Keratinocyte (primary cell): ENCODE measurements at regions not wholly inside any gene's neighbourhood (a gene's known extent, or its start where the extent isn't known, plus 50 kb on each side); places are given as distances from the start of the nearest gene placed in this dataset.

Experiments
- DNase-seq: peaks from one replicate; pipeline ENCODE4 v3.0.0-alpha.2; 2011; ENCODE audit warnings: low read depth, missing footprints, low spot score
- FAIRE-seq: peaks from 2 replicates; lab custom pipeline; 2011; peaks lifted over from hg19 to GRCh38; lab: Jason Lieb, UNC
- H2AFZ ChIP-seq: 2 replicates; pipeline ENCODE4 v1.6.0; 2012; ENCODE audit warnings: low read length, control low read depth, inconsistent platforms; ENCODE audit not compliant: control insufficient read depth
- H3K27ac ChIP-seq: 2 replicates; pipeline ENCODE4 v1.5.1; 2011; ENCODE audit warnings: low read length; ENCODE audit not compliant: control insufficient read depth, insufficient read depth
- H3K27me3 ChIP-seq: 3 replicates; pipeline ENCODE4 v1.6.0; 2011; ENCODE audit warnings: low read length; ENCODE audit not compliant: control insufficient read depth, insufficient read depth; ENCODE audit errors: extremely low read depth
- H3K36me3 ChIP-seq, 2 experiments: 2 replicates in 1 of 2; 3 replicates in 1 of 2; pipeline ENCODE4 v1.5.1; 2011; ENCODE audit warnings: low read length in 2 of 2, mild to moderate bottlenecking in 1 of 2; ENCODE audit not compliant: control insufficient read depth in 2 of 2, insufficient read depth in 2 of 2; ENCODE audit errors: extremely low read depth in 1 of 2
- H3K4me1 ChIP-seq: 3 replicates; pipeline ENCODE4 v1.5.1; 2011; ENCODE audit warnings: low read length; ENCODE audit not compliant: control insufficient read depth, insufficient read depth; ENCODE audit errors: extremely low read depth
- H3K4me2 ChIP-seq: 3 replicates; pipeline ENCODE4 v1.6.0; 2011; ENCODE audit warnings: low read depth, low read length; ENCODE audit not compliant: control insufficient read depth, insufficient read depth; ENCODE audit errors: extremely low read depth
- H3K4me3 ChIP-seq, 3 experiments: fragments of 200-600 bp in 1 of 3; sonication (generic) in 1 of 3; 2 replicates in 2 of 3; 3 replicates in 1 of 3; pipeline ENCODE4 v1.5.1; 2011 to 2016; ENCODE audit warnings: low read length in 3 of 3, mild to moderate bottlenecking in 3 of 3, control low read depth in 2 of 3, inconsistent platforms in 1 of 3, low read depth in 1 of 3, mixed read lengths in 1 of 3, mixed run types in 1 of 3, moderate library complexity in 1 of 3; ENCODE audit not compliant: control insufficient read depth in 2 of 3, insufficient read depth in 2 of 3; ENCODE audit errors: extremely low read depth in 1 of 3
- H3K79me2 ChIP-seq: 2 replicates; pipeline ENCODE4 v1.6.0; 2012; ENCODE audit warnings: low read length; ENCODE audit not compliant: control insufficient read depth, insufficient read depth
- H3K9ac ChIP-seq: 3 replicates; pipeline ENCODE4 v1.6.0; 2011; ENCODE audit warnings: low read length; ENCODE audit not compliant: control insufficient read depth, insufficient read depth; ENCODE audit errors: extremely low read depth
- H3K9me1 ChIP-seq: 3 replicates; pipeline ENCODE4 v1.6.0; 2011; ENCODE audit warnings: low read length; ENCODE audit not compliant: control insufficient read depth, insufficient read depth; ENCODE audit errors: extremely low read depth
- H3K9me3 ChIP-seq: 2 replicates; pipeline ENCODE4 v1.5.1; 2012; ENCODE audit warnings: low read depth, low read length; ENCODE audit not compliant: control insufficient read depth
- H4K20me1 ChIP-seq: 3 replicates; pipeline ENCODE4 v1.6.0; 2011; ENCODE audit warnings: low read length; ENCODE audit not compliant: control insufficient read depth, insufficient read depth; ENCODE audit errors: extremely low read depth
- EZH2 ChIP-seq: IDR thresholded peaks from one replicate; pipeline ENCODE4 v1.6.1; 2012; ENCODE audit warnings: inconsistent platforms, mild to moderate bottlenecking, low read length, moderate library complexity
- dilution Hi-C: fragments of 300-500 bp; cut with MboI; formaldehyde crosslinking; loops from one replicate; pipeline ENCODE4 v1.7.0; 2020; ENCODE audit warnings: low sequenced_read_pairs; ENCODE audit not compliant: extremely low pct_ligation_motif_present
- TF ChIP-seq, protein P1 (sequence below), 3 experiments: IDR thresholded peaks in 1 of 3; conservative IDR thresholded peaks in 1 of 3; optimal IDR thresholded peaks in 1 of 3; 2 replicates in 2 of 3; 3 replicates in 1 of 3; pipeline versions ENCODE3 to v1.5.1; 2011; ENCODE audit warnings: low read length in 3 of 3, mild to moderate bottlenecking in 3 of 3, moderate library complexity in 2 of 3, control low read depth in 1 of 3, inconsistent platforms in 1 of 3; ENCODE audit not compliant: insufficient read depth in 2 of 3; ENCODE audit errors: extremely low read depth in 1 of 3

DNA sequence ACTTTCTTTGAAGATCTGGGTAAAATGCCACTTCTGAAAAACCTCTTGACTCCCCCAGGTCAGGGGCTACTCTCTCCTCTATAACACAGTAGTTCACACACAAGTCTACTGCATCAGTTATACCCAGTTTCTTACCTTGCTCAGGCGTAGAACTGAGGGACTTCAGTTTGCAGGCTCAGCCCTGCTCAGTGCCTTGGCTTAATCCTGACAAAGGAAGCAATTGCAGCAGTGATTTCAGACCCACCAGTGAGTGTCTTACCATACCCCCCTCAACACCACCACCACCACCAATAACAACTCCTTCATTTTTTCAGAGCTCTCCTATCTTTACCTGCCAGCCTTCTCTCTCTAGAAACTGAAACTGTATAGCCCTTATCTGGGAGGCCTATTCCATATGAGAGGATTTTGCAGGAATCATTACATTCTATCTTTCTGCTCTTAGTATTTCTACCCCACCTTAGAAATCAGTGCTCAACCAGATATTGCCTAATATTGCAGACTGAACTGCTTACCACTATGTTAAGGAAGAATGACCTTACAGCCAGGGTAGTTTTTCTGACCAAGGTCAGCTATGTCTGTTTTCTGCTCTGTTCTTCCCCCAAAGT is 105.5 kb upstream of the S1PR1 start:
- Histone ChIP-seq H3K79me2 (no peaks in the 10 kb centered on the region), H3K4me2 (no peak overlapping the region), H4K20me1 (no peaks in the 10 kb centered on the region), H3K36me3 (no peaks in the 10 kb centered on the region), H2AFZ (no peak overlapping the region), H3K27ac (no peak overlapping the region), H3K27me3 (no peaks in the 10 kb centered on the region), H3K4me1 (no peaks in the 10 kb centered on the region), H3K4me3 (no peak overlapping the region), H3K9me1 (no peaks in the 10 kb centered on the region), H3K9ac (no peak overlapping the region), H3K9me3 (no peaks in the 10 kb centered on the region)
- DNase-seq (no peak), FAIRE-seq (no peak)
- dilution Hi-C loops: no loop called here
- TF ChIP-seq, protein P1, sequence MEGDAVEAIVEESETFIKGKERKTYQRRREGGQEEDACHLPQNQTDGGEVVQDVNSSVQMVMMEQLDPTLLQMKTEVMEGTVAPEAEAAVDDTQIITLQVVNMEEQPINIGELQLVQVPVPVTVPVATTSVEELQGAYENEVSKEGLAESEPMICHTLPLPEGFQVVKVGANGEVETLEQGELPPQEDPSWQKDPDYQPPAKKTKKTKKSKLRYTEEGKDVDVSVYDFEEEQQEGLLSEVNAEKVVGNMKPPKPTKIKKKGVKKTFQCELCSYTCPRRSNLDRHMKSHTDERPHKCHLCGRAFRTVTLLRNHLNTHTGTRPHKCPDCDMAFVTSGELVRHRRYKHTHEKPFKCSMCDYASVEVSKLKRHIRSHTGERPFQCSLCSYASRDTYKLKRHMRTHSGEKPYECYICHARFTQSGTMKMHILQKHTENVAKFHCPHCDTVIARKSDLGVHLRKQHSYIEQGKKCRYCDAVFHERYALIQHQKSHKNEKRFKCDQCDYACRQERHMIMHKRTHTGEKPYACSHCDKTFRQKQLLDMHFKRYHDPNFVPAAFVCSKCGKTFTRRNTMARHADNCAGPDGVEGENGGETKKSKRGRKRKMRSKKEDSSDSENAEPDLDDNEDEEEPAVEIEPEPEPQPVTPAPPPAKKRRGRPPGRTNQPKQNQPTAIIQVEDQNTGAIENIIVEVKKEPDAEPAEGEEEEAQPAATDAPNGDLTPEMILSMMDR (optimal IDR thresholded peaks at IDR 0.05 in 1 of 3, IDR thresholded peaks at IDR 0.05 in 1 of 3, conservative IDR thresholded peaks at IDR 0.05 in 1 of 3; ENCODE audit: extremely low read depth in 1 of 3, insufficient read depth in 2 of 3, low read length in 3 of 3): no peak
- TF ChIP-seq EZH2: no peak

DNA sequence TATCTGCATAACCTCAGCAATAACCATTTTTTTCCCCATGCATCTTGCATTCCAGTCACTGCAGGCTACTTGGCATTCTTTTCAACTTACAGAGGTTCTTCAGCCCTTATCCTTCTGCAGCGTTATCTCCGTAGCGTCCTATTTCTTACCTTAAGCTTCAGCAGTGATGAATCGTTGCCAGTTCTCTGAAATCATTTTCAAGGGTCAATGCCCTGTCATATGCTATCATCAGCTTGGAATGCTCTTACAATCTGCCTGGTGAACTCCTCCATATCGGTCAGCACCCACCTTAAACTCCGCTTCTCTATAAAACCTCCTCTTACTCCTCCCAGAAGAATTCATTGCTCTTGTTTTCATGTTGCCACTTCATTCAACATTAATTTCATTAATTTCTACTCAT is 105.1 kb upstream of the DPH5 start:
- no peak overlapping the region for H3K4me2 ChIP-seq
- H2AFZ ChIP-seq: no peak overlapping the region
- H3K4me1 ChIP-seq: no peaks in the 10 kb centered on the region
- H3K9me3 ChIP-seq: no peaks in the 10 kb centered on the region
- no peak overlapping the region for H3K9ac ChIP-seq
- H3K27ac ChIP-seq: no peak overlapping the region
- H4K20me1 ChIP-seq: no peaks in the 10 kb centered on the region
- H3K27me3 ChIP-seq: no peaks in the 10 kb centered on the region
- no peak overlapping the region for H3K4me3 ChIP-seq
- no peak for TF ChIP-seq EZH2
- TF ChIP-seq, protein P1 (optimal IDR thresholded peaks at IDR 0.05 in 1 of 3, IDR thresholded peaks at IDR 0.05 in 1 of 3, conservative IDR thresholded peaks at IDR 0.05 in 1 of 3; ENCODE audit: extremely low read depth in 1 of 3, insufficient read depth in 2 of 3, low read length in 3 of 3): no peak
- no peaks in the 10 kb centered on the region for H3K36me3 ChIP-seq
- no peaks in the 10 kb centered on the region for H3K9me1 ChIP-seq
- FAIRE-seq (no peak), DNase-seq (no peak)
- no peaks in the 10 kb centered on the region for H3K79me2 ChIP-seq
- dilution Hi-C loops: no loop called here
